ENCODE measurements at regions not wholly inside any gene's neighbourhood (a gene's known extent, or its start where the extent isn't known, plus 50 kb on each side); places are given as distances from the start of the nearest gene placed in this dataset.
"Not testable (repeated sequence)": the region's sequence is repeated elsewhere in the genome, so short reads cannot be mapped to it uniquely, and the experiment has no call there.

- no peak for DNase-seq
Measured at GRCh38 chr5:174453690-174454089, 270.7 kb upstream of the MSX2 start.

- no peak for DNase-seq
Measured at GRCh38 chr5:174454464-174454863, 269.9 kb upstream of the MSX2 start.

- DNase-seq: no peak
Measured at GRCh38 chr5:174454890-174455289, 269.5 kb upstream of the MSX2 start.

GRCh38 chr5:174455301-174455700 lies 269.1 kb upstream of the MSX2 start:
- no peak for DNase-seq

- no peak for DNase-seq
Measured at GRCh38 chr5:174457141-174457678, 267.2 kb upstream of the MSX2 start.

GRCh38 chr5:174459071-174459702 lies 265.2 kb upstream of the MSX2 start:
- DNase-seq: no peak

GRCh38 chr5:174459832-174460448 lies 264.4 kb upstream of the MSX2 start:
- DNase-seq: no peak

GRCh38 chr5:174462129-174462528 lies 262.3 kb upstream of the MSX2 start:
- no peak for DNase-seq

- no peak for DNase-seq
Measured at GRCh38 chr5:174464504-174465165, 259.7 kb upstream of the MSX2 start.

- DNase-seq: not testable (repeated sequence)
Measured at GRCh38 chr5:174471528-174471927, 252.9 kb upstream of the MSX2 start.

GRCh38 chr5:174472956-174473355 lies 251.4 kb upstream of the MSX2 start:
- DNase-seq: no peak

- DNase-seq: not testable (repeated sequence)
Measured at GRCh38 chr5:174476001-174476400, 248.4 kb upstream of the MSX2 start.

- no peak for DNase-seq
Measured at GRCh38 chr5:174479325-174479724, 245.1 kb upstream of the MSX2 start.

GRCh38 chr5:174481737-174482136 lies 242.6 kb upstream of the MSX2 start:
- DNase-seq: no peak

- no peak for DNase-seq
Measured at GRCh38 chr5:174482607-174483024, 241.8 kb upstream of the MSX2 start.

GRCh38 chr5:174483411-174483810 lies 241.0 kb upstream of the MSX2 start:
- DNase-seq: no peak

GRCh38 chr5:174489215-174489614 lies 235.2 kb upstream of the MSX2 start:
- no peak for DNase-seq

- no peak for DNase-seq
Measured at GRCh38 chr5:174489920-174490597, 234.3 kb upstream of the MSX2 start.

GRCh38 chr5:174490728-174491127 lies 233.7 kb upstream of the MSX2 start:
- DNase-seq: no peak

- no peak for DNase-seq
Measured at GRCh38 chr5:174491265-174491664, 233.1 kb upstream of the MSX2 start.

GRCh38 chr5:174491761-174492350 lies 232.5 kb upstream of the MSX2 start:
- DNase-seq: no peak

- no peak for DNase-seq
Measured at GRCh38 chr5:174493530-174493929, 230.9 kb upstream of the MSX2 start.

GRCh38 chr5:174497939-174498338 lies 226.4 kb upstream of the MSX2 start:
- DNase-seq: not testable (repeated sequence)

All from activated CD8-positive, alpha-beta memory T cell treated with anti-CD3 and anti-CD28 coated beads, Interleukin-2, amount 50 U/mL, for 48 hours (primary cell).